Loucy (cell line): ENCODE measurements at regions not wholly inside any gene's neighbourhood (a gene's known extent, or its start where the extent isn't known, plus 50 kb on each side); places are given as distances from the start of the nearest gene placed in this dataset.

Source experiments
- H2AFZ ChIP-seq: fragments of 200-600 bp; sonication (generic); 2 replicates; pipeline ENCODE4 v1.6.0; 2016; ENCODE audit warnings: antibody characterized with exemption, mild to moderate bottlenecking, low read length, moderate library complexity
- H3F3A ChIP-seq: fragments of 200-600 bp; 2 replicates; pipeline ENCODE4 v1.6.0; 2016; ENCODE audit warnings: antibody characterized with exemption, low read depth, mild to moderate bottlenecking
- H3K27me3 ChIP-seq: fragments of 200-600 bp; sonication (generic); 2 replicates; pipeline ENCODE4 v1.6.1; 2014; ENCODE audit warnings: low read length, mild to moderate bottlenecking; ENCODE audit not compliant: insufficient read depth, poor library complexity, severe bottlenecking
- H3K36me3 ChIP-seq: fragments of 200-600 bp; sonication (generic); 2 replicates; pipeline ENCODE4 v1.6.1; 2016; ENCODE audit warnings: low read length; ENCODE audit not compliant: insufficient read depth
- H3K4me1 ChIP-seq: fragments of 200-600 bp; sonication (generic); 2 replicates; pipeline ENCODE4 v1.5.1; 2014; ENCODE audit warnings: low read length, mild to moderate bottlenecking; ENCODE audit not compliant: insufficient read depth, poor library complexity, severe bottlenecking
- H3K4me2 ChIP-seq: fragments of 200-600 bp; sonication (generic); 2 replicates; pipeline ENCODE4 v1.6.0; 2014; ENCODE audit warnings: antibody characterized with exemption, low read length, low read depth, mild to moderate bottlenecking; ENCODE audit not compliant: poor library complexity, severe bottlenecking
- H3K4me3 ChIP-seq: fragments of 200-600 bp; sonication (generic); 2 replicates; pipeline ENCODE4 v1.5.1; 2014; ENCODE audit warnings: low read length, mild to moderate bottlenecking, mixed read lengths; ENCODE audit not compliant: poor library complexity, severe bottlenecking
- H3K79me2 ChIP-seq: fragments of 200-600 bp; sonication (generic); 2 replicates; pipeline ENCODE4 v1.6.1; 2014; ENCODE audit warnings: low read length; ENCODE audit not compliant: insufficient read depth
- H3K9ac ChIP-seq: fragments of 200-600 bp; sonication (generic); 2 replicates; pipeline ENCODE4 v1.6.0; 2014; ENCODE audit warnings: mild to moderate bottlenecking, low read depth, low read length, moderate library complexity; ENCODE audit not compliant: poor library complexity, severe bottlenecking
- H3K9me2 ChIP-seq: fragments of 200-600 bp; sonication (generic); replicated peaks from 2 replicates; pipeline ENCODE4 v1.6.1; 2016; ENCODE audit warnings: low read depth, low read length, mixed read lengths
- H3K9me3 ChIP-seq: fragments of 200-600 bp; sonication (generic); 2 replicates; pipeline ENCODE4 v1.6.1; 2014; ENCODE audit warnings: mild to moderate bottlenecking, antibody characterized with exemption, low read length, low read depth; ENCODE audit not compliant: insufficient read depth
- H4K20me1 ChIP-seq: fragments of 200-600 bp; sonication (generic); 2 replicates; pipeline ENCODE4 v1.6.0; 2014; ENCODE audit warnings: antibody characterized with exemption, low read length, mild to moderate bottlenecking; ENCODE audit not compliant: insufficient read depth, poor library complexity, severe bottlenecking
- CTCF ChIP-seq: fragments of 200-600 bp; sonication (generic); conservative IDR thresholded peaks from 2 replicates; pipeline ENCODE4 v1.5.1; 2014; ENCODE audit warnings: mild to moderate bottlenecking, antibody characterized with exemption, low read length
- EZH2phosphoT487 ChIP-seq: fragments of 200-600 bp; IDR thresholded peaks from 2 replicates; pipeline ENCODE4 v1.6.1; 2018; ENCODE audit warnings: antibody characterized with exemption, mild to moderate bottlenecking, moderate library complexity, borderline replicate concordance

GRCh38 chr11:19604679-19605375 lies 107.8 kb upstream of the NAV2 start:
- no peaks in the 10 kb centered on the region for H3F3A ChIP-seq
- H4K20me1 ChIP-seq = no peaks in the 10 kb centered on the region
- TF ChIP-seq CTCF (no peak), EZH2phosphoT487 (no peak)

GRCh38 chr11:19603771-19604170 lies 108.9 kb upstream of the NAV2 start:
- Histone ChIP-seq H4K20me1 (no peaks in the 10 kb centered on the region), H3K4me3 (no peak overlapping the region), H3K9ac (no peak overlapping the region), H3K9me3 (no peaks in the 10 kb centered on the region), H3K27me3 (no peaks in the 10 kb centered on the region), H3K4me2 (no peak overlapping the region), H3K36me3 (no peaks in the 10 kb centered on the region), H3K79me2 (no peaks in the 10 kb centered on the region), H3K9me2 (no peaks in the 10 kb centered on the region), H3K4me1 (peaks cover 13% of the 10 kb centered on the region), H3F3A (no peaks in the 10 kb centered on the region), H2AFZ (no peak overlapping the region)
- no peak for TF ChIP-seq CTCF
- no peak for TF ChIP-seq EZH2phosphoT487

More at GRCh38 chr11:19604679-19605375, 107.8 kb upstream of the NAV2 start:
- Histone ChIP-seq H3K79me2 (no peaks in the 10 kb centered on the region), H3K36me3 (no peaks in the 10 kb centered on the region), H3K4me1 (peaks cover 13% of the 10 kb centered on the region), H3K9me3 (no peaks in the 10 kb centered on the region), H3K4me3 (no peak overlapping the region), H3K4me2 (no peak overlapping the region), H2AFZ (no peak overlapping the region), H3K9me2 (no peaks in the 10 kb centered on the region), H3K27me3 (no peaks in the 10 kb centered on the region), H3K9ac (no peak overlapping the region)

DNA sequence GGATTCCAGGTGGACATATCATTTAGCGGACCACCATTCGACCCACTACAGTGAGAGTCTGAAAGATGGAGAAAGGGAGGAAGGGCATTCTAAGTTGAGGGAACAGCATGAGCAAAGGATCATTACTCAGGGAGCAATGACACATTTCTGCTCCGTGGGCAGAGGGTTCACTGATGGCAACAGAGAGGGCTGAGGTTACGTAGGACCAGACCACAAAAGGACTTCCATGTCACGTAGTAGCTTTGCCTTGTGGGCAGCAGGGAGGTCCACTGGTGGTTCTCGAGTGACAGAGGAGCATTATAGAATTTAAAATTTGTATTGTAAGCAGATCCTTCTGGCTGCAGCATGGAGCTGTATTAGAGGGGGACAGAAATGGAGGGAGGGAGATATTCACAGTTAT lies 109.7 kb upstream of the NAV2 start:
- no peaks in the 10 kb centered on the region for H3K9me2 ChIP-seq
- no peaks in the 10 kb centered on the region for H3K27me3 ChIP-seq
- H4K20me1 ChIP-seq = no peaks in the 10 kb centered on the region
- no peaks in the 10 kb centered on the region for H3F3A ChIP-seq
- no peak overlapping the region for H3K4me3 ChIP-seq
- H2AFZ ChIP-seq = no peak overlapping the region
- peaks cover 10% of the 10 kb centered on the region for H3K4me1 ChIP-seq
- H3K79me2 ChIP-seq = no peaks in the 10 kb centered on the region
- no peaks in the 10 kb centered on the region for H3K9me3 ChIP-seq
- no peaks in the 10 kb centered on the region for H3K36me3 ChIP-seq
- H3K4me2 ChIP-seq = no peak overlapping the region
- no peak overlapping the region for H3K9ac ChIP-seq
- TF ChIP-seq EZH2phosphoT487 = no peak
- no peak for TF ChIP-seq CTCF
